WTC11 (cell line): ENCODE measurements at regions not wholly inside any gene's neighbourhood (a gene's known extent, or its start where the extent isn't known, plus 50 kb on each side); places are given as distances from the start of the nearest gene placed in this dataset.

Source experiments
- ATAC-seq: fragments of 200-7000 bp; cut with Tn5 transposase; 2 replicates; pipeline ENCODE4 v1.10.0; 2021; ENCODE audit warnings: mild to moderate bottlenecking, moderate library complexity
- CTCF ChIA-PET: fragments of 300-600 bp; sonication (Branson Sonifier 250); formaldehyde crosslinking; loops from one replicate; lab custom pipeline; 2021; ENCODE audit warnings: antibody characterized with exemption; lab: Charles Lee
- POLR2A ChIA-PET: fragments of 350-600 bp; sonication (Branson Sonifier 250); formaldehyde crosslinking; loops from one replicate; lab custom pipeline; 2021; ENCODE audit warnings: antibody characterized with exemption; lab: Charles Lee
- DNase-seq: peaks from one replicate; pipeline ENCODE4 v3.0.0; 2021; ENCODE audit warnings: low spot score
- H3K27ac Mint-ChIP-seq: 2 replicates; pipeline ENCODE4 v1.8.0; 2021; ENCODE audit warnings: mixed read lengths
- H3K27me3 Mint-ChIP-seq: 2 replicates; pipeline ENCODE4 v1.8.0; 2021; ENCODE audit warnings: low read depth, mild to moderate bottlenecking, moderate library complexity, mixed read lengths
- H3K36me3 Mint-ChIP-seq: 2 replicates; pipeline ENCODE4 v1.8.0; 2021; ENCODE audit warnings: mixed read lengths
- H3K4me1 Mint-ChIP-seq: 2 replicates; pipeline ENCODE4 v1.8.0; 2022; ENCODE audit warnings: mixed read lengths
- H3K4me3 Mint-ChIP-seq: 2 replicates; pipeline ENCODE4 v1.8.0; 2021; ENCODE audit warnings: mild to moderate bottlenecking, moderate library complexity, mixed read lengths
- H3K9me3 Mint-ChIP-seq: 2 replicates; pipeline ENCODE4 v1.8.0; 2021; ENCODE audit warnings: mixed read lengths
- ATF1 ChIP-seq: sonication (generic); formaldehyde crosslinking; IDR thresholded peaks from 2 replicates; pipeline ENCODE4 v1.8.1; 2023; ENCODE audit warnings: mild to moderate bottlenecking, moderate library complexity, missing genetic modification reagents
- CREB1 ChIP-seq: sonication (generic); formaldehyde crosslinking; IDR thresholded peaks from 2 replicates; pipeline ENCODE4 v1.8.0; 2023; ENCODE audit warnings: mild to moderate bottlenecking, missing genetic modification reagents
- EMX1 ChIP-seq: fragments of 250-450 bp; sonication (Bioruptor Pico); IDR thresholded peaks from 2 replicates; pipeline ENCODE4 v1.8.0; 2021; ENCODE audit warnings: mild to moderate bottlenecking
- ESRRA ChIP-seq: sonication (generic); formaldehyde crosslinking; IDR thresholded peaks from 2 replicates; pipeline ENCODE4 v1.8.1; 2022; ENCODE audit warnings: mild to moderate bottlenecking, missing genetic modification reagents, borderline replicate concordance
- FOXP1 ChIP-seq: sonication (generic); formaldehyde crosslinking; IDR thresholded peaks from 2 replicates; pipeline ENCODE4 v1.8.0; 2022; ENCODE audit warnings: missing genetic modification reagents, mild to moderate bottlenecking, moderate library complexity, borderline replicate concordance
- GRHL2 ChIP-seq: fragments of 250-450 bp; sonication (Bioruptor Pico); IDR thresholded peaks from 2 replicates; pipeline ENCODE4 v1.8.0; 2022; ENCODE audit warnings: mild to moderate bottlenecking, moderate library complexity; ENCODE audit not compliant: insufficient replicate concordance, severe bottlenecking
- MYBL2 ChIP-seq: sonication (generic); formaldehyde crosslinking; IDR thresholded peaks from 2 replicates; pipeline ENCODE4 v1.8.1; 2023; ENCODE audit warnings: mild to moderate bottlenecking, moderate library complexity, missing genetic modification reagents
- NR2C2 ChIP-seq: sonication (generic); formaldehyde crosslinking; IDR thresholded peaks from 2 replicates; pipeline ENCODE4 v1.8.0; 2022; ENCODE audit warnings: mild to moderate bottlenecking, missing genetic modification reagents
- OVOL2 ChIP-seq: fragments of 250-450 bp; sonication (Bioruptor Pico); IDR thresholded peaks from 2 replicates; pipeline ENCODE4 v1.9.0; 2021; ENCODE audit warnings: mild to moderate bottlenecking, borderline replicate concordance
- PRRX2 ChIP-seq: fragments of 250-450 bp; sonication (Bioruptor Pico); IDR thresholded peaks from 2 replicates; pipeline ENCODE4 v1.8.0; 2021; ENCODE audit warnings: mild to moderate bottlenecking
- SOX15 ChIP-seq: fragments of 250-450 bp; sonication (Bioruptor Pico); IDR thresholded peaks from 2 replicates; pipeline ENCODE4 v1.9.0; 2021; ENCODE audit warnings: mild to moderate bottlenecking
- TF ChIP-seq, protein P1 (sequence below): sonication (generic); formaldehyde crosslinking; IDR thresholded peaks from 2 replicates; pipeline ENCODE4 v1.8.0; 2023; ENCODE audit warnings: missing genetic modification reagents, mild to moderate bottlenecking, borderline replicate concordance
- TF ChIP-seq, protein P2 (sequence below): fragments of 250-450 bp; sonication (Bioruptor Pico); IDR thresholded peaks from 2 replicates; pipeline ENCODE4 v1.9.0; 2021; ENCODE audit warnings: mild to moderate bottlenecking, borderline replicate concordance
- TF ChIP-seq, protein P3 (sequence below): sonication (generic); formaldehyde crosslinking; conservative IDR thresholded peaks from 2 replicates; pipeline ENCODE4 v1.8.1; 2023; ENCODE audit warnings: mild to moderate bottlenecking, low read depth, missing genetic modification reagents, moderate library complexity
- TF ChIP-seq, protein P4 (sequence below): sonication (generic); formaldehyde crosslinking; IDR thresholded peaks from 2 replicates; pipeline ENCODE4 v1.8.1; 2022; ENCODE audit warnings: low read depth, missing genetic modification reagents, borderline replicate concordance
- TF ChIP-seq, protein P5 (sequence below): sonication (generic); formaldehyde crosslinking; IDR thresholded peaks from 2 replicates; pipeline ENCODE4 v1.8.0; 2022; ENCODE audit warnings: missing genetic modification reagents
- TF ChIP-seq, protein P6 (sequence below): sonication (generic); formaldehyde crosslinking; IDR thresholded peaks from 2 replicates; pipeline ENCODE4 v1.8.1; 2023; ENCODE audit warnings: mild to moderate bottlenecking, missing genetic modification reagents
- TF ChIP-seq, protein P7 (sequence below): sonication (generic); formaldehyde crosslinking; IDR thresholded peaks from 2 replicates; pipeline ENCODE4 v1.8.0; 2023; ENCODE audit warnings: missing genetic modification reagents

DNA sequence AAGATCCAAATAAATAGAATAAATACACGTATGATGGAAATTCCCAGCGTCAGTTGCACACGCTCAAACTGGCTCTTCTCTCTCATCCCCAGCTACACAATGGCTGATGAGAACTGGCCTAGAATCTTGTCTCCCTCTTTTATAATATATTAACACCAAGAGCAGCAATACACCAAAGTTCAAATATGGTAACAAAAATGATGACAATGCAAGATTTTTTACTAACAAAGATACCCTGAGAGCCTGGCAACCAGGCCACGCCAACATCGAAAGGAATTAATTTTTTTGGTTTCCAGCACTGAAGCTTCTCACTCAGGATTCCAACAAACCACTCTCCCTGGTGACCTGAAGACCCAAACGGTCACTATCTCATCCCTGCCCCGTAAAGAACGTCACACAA lies 302.7 kb upstream of the ID2 start (continued):
- TF ChIP-seq, protein P1, sequence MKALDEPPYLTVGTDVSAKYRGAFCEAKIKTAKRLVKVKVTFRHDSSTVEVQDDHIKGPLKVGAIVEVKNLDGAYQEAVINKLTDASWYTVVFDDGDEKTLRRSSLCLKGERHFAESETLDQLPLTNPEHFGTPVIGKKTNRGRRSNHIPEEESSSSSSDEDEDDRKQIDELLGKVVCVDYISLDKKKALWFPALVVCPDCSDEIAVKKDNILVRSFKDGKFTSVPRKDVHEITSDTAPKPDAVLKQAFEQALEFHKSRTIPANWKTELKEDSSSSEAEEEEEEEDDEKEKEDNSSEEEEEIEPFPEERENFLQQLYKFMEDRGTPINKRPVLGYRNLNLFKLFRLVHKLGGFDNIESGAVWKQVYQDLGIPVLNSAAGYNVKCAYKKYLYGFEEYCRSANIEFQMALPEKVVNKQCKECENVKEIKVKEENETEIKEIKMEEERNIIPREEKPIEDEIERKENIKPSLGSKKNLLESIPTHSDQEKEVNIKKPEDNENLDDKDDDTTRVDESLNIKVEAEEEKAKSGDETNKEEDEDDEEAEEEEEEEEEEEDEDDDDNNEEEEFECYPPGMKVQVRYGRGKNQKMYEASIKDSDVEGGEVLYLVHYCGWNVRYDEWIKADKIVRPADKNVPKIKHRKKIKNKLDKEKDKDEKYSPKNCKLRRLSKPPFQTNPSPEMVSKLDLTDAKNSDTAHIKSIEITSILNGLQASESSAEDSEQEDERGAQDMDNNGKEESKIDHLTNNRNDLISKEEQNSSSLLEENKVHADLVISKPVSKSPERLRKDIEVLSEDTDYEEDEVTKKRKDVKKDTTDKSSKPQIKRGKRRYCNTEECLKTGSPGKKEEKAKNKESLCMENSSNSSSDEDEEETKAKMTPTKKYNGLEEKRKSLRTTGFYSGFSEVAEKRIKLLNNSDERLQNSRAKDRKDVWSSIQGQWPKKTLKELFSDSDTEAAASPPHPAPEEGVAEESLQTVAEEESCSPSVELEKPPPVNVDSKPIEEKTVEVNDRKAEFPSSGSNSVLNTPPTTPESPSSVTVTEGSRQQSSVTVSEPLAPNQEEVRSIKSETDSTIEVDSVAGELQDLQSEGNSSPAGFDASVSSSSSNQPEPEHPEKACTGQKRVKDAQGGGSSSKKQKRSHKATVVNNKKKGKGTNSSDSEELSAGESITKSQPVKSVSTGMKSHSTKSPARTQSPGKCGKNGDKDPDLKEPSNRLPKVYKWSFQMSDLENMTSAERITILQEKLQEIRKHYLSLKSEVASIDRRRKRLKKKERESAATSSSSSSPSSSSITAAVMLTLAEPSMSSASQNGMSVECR, result no peak
- no peak for TF ChIP-seq SOX15 (CRISPR knock-in tag)
- no peak for TF ChIP-seq CREB1
- TF ChIP-seq, protein P2, sequence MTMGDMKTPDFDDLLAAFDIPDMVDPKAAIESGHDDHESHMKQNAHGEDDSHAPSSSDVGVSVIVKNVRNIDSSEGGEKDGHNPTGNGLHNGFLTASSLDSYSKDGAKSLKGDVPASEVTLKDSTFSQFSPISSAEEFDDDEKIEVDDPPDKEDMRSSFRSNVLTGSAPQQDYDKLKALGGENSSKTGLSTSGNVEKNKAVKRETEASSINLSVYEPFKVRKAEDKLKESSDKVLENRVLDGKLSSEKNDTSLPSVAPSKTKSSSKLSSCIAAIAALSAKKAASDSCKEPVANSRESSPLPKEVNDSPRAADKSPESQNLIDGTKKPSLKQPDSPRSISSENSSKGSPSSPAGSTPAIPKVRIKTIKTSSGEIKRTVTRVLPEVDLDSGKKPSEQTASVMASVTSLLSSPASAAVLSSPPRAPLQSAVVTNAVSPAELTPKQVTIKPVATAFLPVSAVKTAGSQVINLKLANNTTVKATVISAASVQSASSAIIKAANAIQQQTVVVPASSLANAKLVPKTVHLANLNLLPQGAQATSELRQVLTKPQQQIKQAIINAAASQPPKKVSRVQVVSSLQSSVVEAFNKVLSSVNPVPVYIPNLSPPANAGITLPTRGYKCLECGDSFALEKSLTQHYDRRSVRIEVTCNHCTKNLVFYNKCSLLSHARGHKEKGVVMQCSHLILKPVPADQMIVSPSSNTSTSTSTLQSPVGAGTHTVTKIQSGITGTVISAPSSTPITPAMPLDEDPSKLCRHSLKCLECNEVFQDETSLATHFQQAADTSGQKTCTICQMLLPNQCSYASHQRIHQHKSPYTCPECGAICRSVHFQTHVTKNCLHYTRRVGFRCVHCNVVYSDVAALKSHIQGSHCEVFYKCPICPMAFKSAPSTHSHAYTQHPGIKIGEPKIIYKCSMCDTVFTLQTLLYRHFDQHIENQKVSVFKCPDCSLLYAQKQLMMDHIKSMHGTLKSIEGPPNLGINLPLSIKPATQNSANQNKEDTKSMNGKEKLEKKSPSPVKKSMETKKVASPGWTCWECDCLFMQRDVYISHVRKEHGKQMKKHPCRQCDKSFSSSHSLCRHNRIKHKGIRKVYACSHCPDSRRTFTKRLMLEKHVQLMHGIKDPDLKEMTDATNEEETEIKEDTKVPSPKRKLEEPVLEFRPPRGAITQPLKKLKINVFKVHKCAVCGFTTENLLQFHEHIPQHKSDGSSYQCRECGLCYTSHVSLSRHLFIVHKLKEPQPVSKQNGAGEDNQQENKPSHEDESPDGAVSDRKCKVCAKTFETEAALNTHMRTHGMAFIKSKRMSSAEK, result no peak
- TF ChIP-seq ESRRA (CRISPR knock-in tag), result no peak
- TF ChIP-seq, all 79 proteins: peak for 0

DNA sequence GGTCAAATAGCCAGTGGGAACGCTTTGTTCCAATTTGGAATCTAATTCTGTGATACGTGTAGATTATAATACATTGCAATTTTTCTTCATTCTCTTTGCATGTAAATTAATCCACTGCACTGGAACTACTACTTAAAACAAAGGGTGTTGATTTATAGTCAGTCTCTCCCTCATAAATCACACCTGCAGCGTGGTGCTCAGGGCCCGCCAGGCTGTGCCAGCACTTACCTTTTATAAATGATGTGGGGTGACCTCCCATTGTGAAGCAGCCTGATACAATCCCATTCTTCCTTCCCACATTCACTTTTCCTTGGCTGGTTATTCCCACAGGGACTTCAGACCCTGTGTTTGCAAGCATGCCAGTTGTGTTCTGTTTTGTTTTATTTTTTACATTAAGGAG lies 302.3 kb upstream of the ID2 start:
- H3K27me3 Mint-ChIP-seq, result no peaks in the 10 kb centered on the region
- H3K4me1 Mint-ChIP-seq, result peaks cover 17% of the 10 kb centered on the region
- ATAC-seq (no peak), DNase-seq (no peak)
- no peak overlapping the region for H3K27ac Mint-ChIP-seq
- TF ChIP-seq MYBL2 (CRISPR knock-in tag), result no peak
- no peak for TF ChIP-seq OVOL2 (CRISPR knock-in tag)
- TF ChIP-seq GRHL2 (CRISPR knock-in tag), result no peak
- TF ChIP-seq, protein P3, sequence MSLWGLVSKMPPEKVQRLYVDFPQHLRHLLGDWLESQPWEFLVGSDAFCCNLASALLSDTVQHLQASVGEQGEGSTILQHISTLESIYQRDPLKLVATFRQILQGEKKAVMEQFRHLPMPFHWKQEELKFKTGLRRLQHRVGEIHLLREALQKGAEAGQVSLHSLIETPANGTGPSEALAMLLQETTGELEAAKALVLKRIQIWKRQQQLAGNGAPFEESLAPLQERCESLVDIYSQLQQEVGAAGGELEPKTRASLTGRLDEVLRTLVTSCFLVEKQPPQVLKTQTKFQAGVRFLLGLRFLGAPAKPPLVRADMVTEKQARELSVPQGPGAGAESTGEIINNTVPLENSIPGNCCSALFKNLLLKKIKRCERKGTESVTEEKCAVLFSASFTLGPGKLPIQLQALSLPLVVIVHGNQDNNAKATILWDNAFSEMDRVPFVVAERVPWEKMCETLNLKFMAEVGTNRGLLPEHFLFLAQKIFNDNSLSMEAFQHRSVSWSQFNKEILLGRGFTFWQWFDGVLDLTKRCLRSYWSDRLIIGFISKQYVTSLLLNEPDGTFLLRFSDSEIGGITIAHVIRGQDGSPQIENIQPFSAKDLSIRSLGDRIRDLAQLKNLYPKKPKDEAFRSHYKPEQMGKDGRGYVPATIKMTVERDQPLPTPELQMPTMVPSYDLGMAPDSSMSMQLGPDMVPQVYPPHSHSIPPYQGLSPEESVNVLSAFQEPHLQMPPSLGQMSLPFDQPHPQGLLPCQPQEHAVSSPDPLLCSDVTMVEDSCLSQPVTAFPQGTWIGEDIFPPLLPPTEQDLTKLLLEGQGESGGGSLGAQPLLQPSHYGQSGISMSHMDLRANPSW (CRISPR knock-in tag), result no peak
- TF ChIP-seq ATF1 (CRISPR knock-in tag), result no peak
- TF ChIP-seq EMX1 (CRISPR knock-in tag), result no peak
- TF ChIP-seq, protein P4, sequence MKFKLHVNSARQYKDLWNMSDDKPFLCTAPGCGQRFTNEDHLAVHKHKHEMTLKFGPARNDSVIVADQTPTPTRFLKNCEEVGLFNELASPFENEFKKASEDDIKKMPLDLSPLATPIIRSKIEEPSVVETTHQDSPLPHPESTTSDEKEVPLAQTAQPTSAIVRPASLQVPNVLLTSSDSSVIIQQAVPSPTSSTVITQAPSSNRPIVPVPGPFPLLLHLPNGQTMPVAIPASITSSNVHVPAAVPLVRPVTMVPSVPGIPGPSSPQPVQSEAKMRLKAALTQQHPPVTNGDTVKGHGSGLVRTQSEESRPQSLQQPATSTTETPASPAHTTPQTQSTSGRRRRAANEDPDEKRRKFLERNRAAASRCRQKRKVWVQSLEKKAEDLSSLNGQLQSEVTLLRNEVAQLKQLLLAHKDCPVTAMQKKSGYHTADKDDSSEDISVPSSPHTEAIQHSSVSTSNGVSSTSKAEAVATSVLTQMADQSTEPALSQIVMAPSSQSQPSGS (CRISPR knock-in tag), result no peak
- TF ChIP-seq, protein P5, sequence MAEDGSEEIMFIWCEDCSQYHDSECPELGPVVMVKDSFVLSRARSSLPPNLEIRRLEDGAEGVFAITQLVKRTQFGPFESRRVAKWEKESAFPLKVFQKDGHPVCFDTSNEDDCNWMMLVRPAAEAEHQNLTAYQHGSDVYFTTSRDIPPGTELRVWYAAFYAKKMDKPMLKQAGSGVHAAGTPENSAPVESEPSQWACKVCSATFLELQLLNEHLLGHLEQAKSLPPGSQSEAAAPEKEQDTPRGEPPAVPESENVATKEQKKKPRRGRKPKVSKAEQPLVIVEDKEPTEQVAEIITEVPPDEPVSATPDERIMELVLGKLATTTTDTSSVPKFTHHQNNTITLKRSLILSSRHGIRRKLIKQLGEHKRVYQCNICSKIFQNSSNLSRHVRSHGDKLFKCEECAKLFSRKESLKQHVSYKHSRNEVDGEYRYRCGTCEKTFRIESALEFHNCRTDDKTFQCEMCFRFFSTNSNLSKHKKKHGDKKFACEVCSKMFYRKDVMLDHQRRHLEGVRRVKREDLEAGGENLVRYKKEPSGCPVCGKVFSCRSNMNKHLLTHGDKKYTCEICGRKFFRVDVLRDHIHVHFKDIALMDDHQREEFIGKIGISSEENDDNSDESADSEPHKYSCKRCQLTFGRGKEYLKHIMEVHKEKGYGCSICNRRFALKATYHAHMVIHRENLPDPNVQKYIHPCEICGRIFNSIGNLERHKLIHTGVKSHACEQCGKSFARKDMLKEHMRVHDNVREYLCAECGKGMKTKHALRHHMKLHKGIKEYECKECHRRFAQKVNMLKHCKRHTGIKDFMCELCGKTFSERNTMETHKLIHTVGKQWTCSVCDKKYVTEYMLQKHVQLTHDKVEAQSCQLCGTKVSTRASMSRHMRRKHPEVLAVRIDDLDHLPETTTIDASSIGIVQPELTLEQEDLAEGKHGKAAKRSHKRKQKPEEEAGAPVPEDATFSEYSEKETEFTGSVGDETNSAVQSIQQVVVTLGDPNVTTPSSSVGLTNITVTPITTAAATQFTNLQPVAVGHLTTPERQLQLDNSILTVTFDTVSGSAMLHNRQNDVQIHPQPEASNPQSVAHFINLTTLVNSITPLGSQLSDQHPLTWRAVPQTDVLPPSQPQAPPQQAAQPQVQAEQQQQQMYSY (CRISPR knock-in tag), result no peak
- TF ChIP-seq, protein P6, sequence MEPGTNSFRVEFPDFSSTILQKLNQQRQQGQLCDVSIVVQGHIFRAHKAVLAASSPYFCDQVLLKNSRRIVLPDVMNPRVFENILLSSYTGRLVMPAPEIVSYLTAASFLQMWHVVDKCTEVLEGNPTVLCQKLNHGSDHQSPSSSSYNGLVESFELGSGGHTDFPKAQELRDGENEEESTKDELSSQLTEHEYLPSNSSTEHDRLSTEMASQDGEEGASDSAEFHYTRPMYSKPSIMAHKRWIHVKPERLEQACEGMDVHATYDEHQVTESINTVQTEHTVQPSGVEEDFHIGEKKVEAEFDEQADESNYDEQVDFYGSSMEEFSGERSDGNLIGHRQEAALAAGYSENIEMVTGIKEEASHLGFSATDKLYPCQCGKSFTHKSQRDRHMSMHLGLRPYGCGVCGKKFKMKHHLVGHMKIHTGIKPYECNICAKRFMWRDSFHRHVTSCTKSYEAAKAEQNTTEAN (CRISPR knock-in tag), result no peak
- no peak for TF ChIP-seq NR2C2 (CRISPR knock-in tag)
- TF ChIP-seq FOXP1, result no peak
- TF ChIP-seq PRRX2, result no peak
- TF ChIP-seq, protein P7, sequence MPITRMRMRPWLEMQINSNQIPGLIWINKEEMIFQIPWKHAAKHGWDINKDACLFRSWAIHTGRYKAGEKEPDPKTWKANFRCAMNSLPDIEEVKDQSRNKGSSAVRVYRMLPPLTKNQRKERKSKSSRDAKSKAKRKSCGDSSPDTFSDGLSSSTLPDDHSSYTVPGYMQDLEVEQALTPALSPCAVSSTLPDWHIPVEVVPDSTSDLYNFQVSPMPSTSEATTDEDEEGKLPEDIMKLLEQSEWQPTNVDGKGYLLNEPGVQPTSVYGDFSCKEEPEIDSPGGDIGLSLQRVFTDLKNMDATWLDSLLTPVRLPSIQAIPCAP (CRISPR knock-in tag), result no peak
- peaks cover 4% of the 10 kb centered on the region; the same call in 1 of the 2 replicates for H3K36me3 Mint-ChIP-seq
- CTCF ChIA-PET, result no interaction called here
- POLR2A ChIA-PET, result no interaction called here
- H3K4me3 Mint-ChIP-seq, result no peak overlapping the region
- H3K9me3 Mint-ChIP-seq, result peaks cover 4% of the 10 kb centered on the region; the same call in 1 of the 2 replicates
